HG03135 (cell line): ENCODE measurements at regions not wholly inside any gene's neighbourhood (a gene's known extent, or its start where the extent isn't known, plus 50 kb on each side); places are given as distances from the start of the nearest gene placed in this dataset.

Experiments used
- ATAC-seq: cut with Tn5 transposase; IDR thresholded peaks from one replicate; pipeline ENCODE4 v1.9.1; 2021; ENCODE audit warnings: mild to moderate bottlenecking, moderate library complexity; ENCODE audit not compliant: unreplicated experiment

DNA sequence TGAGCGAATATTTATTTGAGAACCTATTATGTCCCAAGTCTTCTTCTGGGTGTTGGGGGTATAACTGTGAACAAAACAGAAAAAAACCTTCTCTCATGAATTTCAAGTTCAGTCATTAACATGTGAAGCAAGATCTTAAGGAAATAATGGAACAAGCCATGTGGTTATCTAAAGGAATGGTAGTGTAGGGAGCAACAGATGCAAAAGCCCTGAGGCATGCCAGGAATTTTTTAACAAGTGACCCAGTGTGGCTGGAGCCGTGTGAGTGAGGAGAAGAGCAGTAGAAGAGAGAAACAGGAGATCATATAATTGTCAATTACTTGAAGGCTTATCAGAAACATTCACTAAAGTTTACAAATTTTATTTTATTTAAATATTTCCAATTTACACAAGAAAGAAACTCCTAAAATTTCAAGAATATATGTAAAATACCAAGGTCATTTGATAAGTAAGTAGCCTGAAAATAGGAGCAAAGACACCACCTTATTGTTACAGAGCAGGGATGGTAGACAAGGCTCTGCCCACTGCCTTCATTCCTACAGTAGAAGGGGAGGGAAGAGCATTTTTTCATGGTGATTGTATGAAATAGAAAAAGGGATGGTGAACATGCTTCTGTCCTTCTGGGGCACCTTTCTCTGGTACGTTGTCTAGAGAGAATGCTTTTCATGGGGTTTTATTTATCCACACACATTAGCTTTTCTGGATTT lies 345.1 kb downstream of the PLOD2 start:
- ATAC-seq: no peak

DNA sequence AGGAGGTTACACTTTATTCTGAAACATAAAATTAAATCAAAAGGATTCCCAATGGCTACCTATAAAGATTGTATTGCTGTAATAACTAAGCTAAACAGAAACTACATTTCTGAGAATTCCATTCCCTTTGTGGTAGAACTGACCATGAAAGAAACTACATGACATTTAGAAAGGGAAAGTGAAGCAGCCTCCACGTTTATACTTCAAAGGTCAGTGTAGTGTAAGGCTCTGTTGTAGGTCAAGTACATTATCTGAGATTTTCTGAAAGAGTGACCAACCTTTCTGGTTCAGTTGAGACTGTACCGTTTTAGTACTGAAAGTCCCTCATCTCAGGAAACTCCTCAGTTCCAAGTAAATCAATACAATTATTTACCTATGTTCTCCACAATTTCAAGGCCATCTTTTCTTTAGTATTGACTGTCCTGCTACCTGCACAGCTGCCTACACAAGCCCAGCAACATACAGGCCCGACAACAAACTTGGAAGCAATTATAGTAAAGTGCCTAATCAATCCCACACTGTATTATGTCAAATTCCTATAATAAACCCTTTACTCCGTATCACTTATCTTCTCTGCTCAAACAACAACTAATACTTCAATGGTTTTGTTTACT lies 343.0 kb downstream of the PLOD2 start:
- no peak for ATAC-seq

DNA sequence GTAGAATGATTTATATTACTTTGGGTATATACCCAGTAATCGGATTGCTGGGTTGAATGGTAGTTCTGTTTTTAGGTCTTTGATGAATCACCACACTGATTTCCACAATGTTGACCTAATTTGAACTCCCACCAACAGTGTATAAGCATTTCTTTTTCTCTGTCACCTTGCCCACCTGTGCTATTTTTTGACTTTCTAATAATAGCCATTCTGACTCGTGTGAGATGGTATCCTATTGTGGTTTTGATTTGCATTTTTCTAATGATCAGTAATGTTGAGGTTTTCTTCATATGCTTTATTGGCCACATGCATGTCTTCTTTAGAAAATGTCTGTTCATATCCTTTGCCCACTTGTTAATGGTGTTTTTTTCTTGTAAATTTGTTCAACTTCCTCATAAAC lies 340.8 kb downstream of the PLOD2 start:
- ATAC-seq: no peak

DNA sequence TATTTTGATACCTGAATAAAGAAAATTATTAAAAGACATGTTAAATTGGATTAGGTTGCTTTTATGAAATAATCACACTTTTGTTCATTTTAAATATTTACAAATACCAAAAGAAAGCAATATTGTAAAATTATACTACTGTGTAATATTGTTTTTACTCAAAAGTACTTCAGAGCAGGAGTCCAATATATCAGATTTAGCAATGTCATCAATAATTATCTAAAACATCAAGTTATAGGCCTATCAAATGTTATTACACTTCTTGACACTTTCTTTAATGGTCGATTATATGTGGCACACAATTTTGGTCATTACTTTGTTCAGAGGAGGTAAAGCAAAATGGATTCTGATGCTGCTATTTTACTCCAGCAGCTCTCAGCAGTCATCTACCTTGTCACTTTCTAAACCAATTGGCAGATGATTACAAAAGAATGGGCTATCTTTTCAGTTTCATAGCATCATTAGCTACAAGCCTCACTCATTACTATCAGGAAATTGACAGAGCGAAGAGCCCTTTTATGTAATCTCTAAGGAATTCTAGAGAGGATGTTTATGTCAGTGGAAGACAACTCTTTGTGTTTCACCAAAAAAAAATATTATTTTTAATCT lies 318.6 kb downstream of the PLOD2 start:
- ATAC-seq: no peak

DNA sequence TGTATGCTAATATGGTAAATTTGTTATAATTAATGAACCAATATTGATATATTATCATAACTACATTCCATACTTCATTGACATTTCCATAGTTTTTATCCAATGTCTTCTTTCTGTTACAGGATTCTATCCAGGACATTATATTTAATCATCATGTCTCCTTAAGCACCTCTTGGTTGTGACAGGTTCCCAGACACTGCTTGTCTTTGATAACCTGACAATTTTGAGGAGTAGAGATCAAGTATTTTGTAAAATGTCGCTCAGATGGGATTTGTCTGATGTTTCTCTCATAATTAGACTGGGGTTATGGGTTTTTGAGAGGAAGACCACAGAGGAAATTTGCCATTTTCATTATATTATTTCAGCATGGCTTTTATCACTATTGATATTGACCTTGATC lies 317.4 kb downstream of the PLOD2 start:
- no peak for ATAC-seq

DNA sequence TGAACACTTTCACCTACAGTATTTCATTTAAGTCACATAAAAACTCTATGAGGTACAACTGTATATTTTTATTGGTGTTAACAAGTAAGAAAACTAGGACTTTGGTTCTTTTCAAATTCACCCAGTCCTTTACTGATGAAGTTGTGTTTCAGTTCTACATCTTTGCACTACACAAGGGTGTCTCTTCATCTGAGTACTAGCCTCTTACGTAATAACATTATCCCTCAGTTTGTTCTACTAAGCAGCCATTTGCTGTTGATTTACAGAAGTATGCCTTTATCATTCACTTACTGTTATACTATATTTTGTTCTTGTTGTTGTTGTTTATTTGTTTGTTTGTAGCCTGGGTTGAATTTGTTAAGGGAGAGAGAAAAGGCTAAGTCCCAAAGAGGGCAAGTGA lies 311.9 kb downstream of the PLOD2 start:
- ATAC-seq: no peak

DNA sequence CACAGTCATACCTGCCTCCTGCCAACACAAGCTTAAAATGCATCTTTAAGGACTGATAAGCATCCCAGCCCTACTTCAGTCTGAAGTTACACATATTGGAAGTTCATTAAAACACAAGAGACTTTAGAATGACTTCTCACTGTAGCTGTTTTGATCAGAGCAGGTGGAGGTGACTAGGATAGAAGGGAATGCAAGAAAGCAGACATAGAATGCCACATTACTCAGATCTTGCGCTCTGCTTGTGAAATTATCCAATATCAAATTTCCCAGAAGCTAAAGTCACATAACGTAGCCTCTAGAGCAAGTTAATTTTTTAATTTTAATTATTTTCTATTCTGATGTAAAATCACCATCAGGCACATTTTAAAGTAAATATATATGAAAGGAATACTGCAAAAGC lies 306.5 kb downstream of the PLOD2 start:
- ATAC-seq: no peak

DNA sequence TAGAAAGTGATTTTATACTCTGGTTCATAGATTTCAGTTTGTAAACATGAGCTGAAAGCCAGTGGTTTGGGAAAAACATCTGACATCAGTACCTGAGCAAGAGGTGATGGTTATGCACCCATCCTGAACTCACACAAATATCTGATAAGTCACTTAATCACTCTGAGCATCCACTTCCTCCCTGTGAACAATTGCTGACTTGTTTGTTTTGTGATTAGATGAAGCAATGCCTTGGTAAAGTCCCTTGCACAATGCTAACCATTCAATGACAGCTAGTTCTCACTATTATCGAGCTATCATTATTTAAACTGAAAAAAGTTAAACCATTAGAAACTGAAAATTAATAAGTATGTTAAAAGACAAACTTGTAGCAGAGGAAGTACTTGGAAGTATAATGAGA lies 303.0 kb downstream of the PLOD2 start:
- peak; percentile 58 for ATAC-seq

DNA sequence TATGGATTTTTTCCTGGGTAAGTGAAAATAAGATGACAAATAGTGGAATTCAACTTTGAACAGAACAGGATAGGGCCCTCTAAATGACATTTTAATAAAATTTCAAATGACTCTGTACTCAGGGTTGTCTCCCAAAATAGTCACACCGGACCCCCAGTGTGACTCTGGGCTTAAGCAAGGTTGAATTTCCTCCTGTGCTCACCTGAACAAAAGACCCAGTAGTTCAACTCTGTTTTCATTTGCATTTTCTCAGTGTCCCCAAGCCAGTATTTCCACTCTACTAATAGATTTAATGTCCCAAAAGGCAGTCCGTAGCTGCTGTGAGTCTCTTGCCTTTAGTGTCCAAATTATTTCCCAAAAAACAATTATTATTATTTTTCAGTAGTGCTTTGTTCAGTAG lies 296.6 kb downstream of the PLOD2 start:
- ATAC-seq: no peak

DNA sequence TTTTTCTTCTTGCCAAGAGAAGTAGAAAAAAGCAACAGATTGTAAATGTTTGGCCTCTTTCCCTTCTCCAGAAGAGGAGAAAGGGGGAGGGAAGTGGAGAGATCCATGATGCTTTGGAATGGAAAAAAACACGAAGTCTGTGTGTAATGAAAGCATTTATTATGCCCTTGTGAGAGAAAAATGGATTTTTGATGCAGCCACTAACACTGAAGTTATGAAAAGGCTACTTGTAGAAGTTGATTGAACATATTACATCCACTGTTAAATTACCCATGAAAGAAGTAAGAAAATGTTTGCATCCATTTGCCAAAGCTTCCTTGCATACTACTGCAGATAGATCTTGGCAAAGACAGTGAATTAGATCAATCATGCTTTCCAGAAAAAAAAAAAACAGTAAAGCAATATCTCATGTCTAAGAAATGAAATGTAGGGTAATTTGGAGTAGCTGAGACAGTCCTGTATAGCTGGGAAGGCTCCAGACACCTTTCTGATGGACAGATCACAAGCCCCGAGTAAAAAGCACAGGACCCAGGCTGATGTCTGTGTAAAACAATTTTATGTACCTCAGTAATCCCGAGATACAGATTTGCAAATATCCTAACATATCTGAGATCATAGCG lies 295.5 kb downstream of the PLOD2 start:
- no peak for ATAC-seq

DNA sequence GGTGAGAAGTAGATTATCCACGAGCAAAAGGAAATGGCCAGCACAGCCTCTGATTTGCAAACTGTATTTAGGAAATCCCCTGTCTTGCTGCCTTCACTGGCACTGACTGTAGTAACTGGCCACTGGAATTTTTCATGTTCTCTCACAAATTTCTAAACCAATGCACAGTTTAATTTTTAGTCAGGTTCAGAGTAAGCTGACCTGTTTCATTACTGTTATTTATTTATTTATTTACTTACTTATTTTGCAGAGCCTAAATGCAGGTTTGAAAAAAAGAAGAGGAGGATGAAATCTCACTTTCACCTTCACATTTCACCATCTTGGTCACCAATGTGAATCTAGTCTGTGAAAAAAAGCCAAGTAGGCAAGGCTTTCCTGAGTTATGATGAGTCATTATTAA lies 291.0 kb downstream of the PLOD2 start:
- ATAC-seq: peak; percentile 60

DNA sequence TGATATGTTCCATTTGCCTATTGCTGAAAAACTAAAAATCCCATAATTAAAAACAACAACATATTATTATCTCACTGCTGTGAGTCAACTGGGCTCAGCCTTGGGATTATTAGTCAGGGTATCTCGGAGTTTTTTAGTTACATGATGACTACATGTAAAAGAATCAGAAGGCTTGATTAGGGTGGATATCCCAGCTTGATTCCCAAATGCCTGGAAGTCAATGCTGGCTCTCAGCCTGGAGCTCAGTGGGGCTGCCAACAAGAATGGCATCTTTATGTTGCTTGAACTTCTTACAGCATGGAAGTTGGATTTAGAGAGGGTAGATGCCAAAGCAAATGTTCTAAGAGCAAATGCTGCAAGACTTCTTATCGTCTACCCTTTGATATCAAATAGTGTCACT lies 278.5 kb downstream of the PLOD2 start:
- ATAC-seq: no peak

DNA sequence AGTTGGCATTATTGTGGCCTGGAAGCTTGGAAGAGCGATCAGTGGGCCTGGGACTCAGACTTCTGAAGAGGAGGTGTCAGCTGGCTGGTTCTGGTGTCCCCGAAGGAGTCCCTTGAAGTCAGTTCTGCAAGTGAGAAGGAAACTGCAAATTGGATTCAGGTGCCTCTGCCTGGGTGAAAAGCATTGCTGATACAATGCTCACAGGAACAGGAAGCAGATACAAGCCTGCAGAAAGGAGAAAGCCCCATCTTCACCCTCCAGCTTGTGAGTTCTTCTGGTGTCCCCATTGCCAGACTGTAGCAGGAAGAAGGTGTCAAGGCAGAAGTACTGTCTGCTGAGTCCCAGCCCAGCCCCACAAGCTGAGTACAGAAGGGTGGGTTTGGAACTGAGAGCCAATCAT lies 271.3 kb downstream of the PLOD2 start:
- no peak for ATAC-seq

DNA sequence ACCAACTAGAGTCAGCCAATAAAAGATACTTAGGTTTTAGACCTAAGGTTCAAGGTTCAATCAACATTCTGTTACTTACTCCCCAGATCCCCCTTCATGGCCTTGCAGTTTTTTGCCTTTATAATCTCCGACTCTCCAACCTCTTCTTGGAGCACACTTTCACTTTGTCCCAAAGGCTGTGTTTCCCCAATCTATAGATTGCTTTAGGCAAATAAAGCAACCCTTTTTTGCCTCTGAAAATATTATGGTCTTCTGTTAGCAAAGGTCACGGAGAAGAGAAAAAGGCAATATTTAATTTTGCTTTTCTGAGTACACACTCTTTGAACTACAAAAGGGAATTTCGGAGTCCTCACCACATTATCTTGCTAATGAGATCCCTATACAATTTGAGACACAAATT lies 268.1 kb downstream of the PLOD2 start:
- no peak for ATAC-seq

DNA sequence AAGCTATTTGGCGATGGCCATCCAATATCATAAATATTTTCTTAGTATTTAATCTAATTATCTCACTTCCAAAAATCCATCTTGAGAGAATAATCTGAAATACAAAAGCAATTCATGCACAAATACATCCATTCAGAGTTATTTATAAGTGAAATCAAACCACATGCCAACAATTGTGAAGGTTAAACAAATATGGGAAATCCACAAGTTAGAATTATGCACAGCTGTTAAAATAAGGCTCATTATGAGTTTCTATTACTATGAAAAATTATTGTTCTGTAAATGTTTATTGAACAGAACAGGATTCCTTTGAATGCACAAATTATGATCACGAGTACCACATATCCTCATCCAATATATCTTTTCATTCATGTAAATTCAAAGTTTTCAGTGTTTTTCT lies 267.7 kb downstream of the PLOD2 start:
- no peak for ATAC-seq

DNA sequence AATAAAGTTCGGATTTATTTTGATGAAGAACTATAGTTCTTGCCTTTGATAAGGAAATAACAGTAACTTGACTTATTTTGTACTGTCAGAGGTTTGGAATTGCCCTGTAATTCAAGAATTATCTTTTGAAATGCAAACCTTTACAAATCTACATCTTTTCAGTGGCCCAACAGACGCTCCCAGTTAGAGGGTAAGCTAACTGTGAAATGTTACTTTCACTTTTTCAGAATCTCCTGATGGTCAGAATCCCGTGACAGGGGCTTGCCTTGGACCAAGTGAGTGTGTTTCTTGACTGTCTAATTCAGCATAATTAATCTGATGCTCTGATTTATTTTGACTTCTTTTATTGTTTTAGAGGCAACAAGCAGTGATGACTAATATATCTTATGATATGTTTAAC lies 262.5 kb downstream of the PLOD2 start:
- ATAC-seq: no peak

DNA sequence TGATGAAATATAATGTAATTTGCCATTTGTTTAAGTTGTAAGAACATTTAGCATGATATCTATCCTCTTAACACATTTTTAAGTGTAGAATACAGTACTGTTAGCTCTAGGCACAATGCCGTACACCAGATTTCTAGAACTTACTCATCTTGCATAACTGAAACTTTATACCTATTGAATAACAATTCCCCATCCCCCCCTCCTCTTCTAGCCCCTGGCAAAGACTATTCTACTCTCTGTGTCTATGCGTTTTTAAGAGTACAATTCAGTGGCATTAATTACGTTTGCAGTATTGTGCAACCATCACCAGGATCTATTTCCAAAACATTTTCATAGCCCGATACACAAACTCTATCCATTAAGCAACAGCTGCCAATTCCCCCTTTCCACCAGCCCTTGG lies 261.7 kb downstream of the PLOD2 start:
- ATAC-seq: no peak

DNA sequence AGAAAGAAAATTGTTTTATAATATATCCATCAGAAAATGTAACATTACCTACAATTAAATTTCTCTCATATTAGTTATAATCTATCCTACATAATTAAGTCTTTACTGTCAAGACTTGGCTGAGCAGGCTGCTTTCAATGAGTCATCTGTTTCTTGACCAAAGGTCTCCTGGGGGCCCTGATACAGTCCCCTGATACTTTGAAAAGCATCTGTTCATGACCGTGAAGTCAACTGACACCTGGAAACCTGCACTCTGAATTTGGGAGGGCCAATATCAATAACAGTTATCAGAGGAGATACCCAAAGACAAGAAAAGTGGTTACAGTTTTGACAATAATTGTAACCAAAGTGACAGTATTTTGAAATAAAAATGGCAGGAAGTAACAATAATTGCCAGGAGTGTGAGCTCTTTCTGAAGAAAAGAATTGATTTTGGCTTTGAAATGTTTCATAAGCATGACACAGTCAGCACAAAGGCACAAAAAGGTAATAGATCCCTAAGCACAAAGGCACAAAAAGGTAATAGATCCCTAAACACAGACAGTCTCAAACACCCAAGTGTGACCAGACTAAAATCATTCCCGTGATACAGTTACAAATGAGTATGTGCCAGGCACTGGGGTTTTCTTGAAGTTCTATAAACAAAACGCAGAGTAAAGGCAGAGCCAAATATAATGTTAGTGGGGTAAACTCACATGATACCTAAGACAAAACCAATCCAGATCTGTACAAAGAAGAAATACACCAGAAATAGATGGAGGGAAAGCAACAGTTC lies 260.7 kb downstream of the PLOD2 start:
- peak; percentile 86 for ATAC-seq

DNA sequence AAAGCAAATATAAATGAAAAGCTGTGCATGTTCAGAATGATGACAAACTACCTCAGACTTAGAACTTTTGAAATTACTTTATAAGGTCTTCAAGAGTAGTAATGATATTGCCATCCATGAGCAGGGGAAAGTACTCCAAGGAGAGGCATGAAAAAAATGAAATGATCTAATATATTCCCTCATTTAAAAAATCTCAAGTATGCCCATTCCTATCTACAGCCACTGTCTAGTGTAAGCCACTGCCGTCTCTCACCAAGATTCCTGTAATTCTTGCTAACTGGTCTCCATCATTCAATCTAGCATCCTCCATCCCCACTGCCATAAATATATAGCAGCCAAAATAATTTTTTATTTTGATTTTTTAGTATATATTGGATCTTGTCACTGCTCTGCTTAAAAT lies 258.8 kb downstream of the PLOD2 start:
- ATAC-seq: no peak

DNA sequence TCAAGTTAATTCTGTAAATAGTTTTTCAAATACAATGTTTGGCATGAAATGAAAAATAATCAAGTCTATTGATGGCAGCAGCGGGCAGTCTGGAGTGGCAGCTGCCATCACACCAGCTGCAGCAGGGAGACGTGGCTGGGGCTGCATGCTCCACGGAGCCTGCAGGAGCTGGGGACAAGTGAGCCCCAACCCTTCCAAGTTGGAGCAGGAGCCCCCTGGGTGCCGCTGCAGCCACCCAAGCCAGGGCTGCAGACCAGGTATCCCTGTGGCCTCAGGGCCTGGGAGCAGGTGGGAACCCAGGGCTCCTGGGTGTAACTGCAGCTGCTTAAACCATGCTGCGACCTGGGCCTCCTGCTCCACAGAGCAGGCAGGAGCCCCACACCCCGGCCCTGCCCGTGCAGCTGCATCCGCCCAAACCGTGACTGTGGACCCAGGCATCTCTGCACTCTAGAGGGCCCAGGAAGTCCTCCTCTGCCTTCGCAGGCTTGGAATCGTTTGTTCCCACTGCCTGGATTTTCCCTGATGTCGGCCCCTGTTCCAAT lies 257.4 kb downstream of the PLOD2 start:
- ATAC-seq: no peak

DNA sequence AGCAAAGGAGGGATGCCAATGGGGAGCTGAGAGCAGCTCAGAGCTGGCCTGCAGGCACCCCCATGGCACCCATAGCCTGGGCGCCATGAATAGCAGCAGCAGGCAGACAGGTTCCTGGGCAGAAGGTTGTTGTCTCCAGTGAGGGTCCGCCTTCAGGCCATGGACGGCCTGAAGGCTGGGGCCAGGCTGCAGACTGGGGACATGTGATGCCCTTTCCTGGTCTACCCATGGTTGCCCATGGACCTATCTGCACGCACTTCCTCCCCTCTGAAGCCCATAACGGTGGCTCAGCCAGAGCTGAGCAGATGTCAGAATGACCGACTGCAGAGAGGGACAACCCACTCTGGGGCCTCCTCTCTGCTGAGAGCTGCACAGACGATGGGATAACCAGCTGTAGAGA lies 256.8 kb downstream of the PLOD2 start:
- no peak for ATAC-seq
